ENCODE measurements at regions not wholly inside any gene's neighbourhood (a gene's known extent, or its start where the extent isn't known, plus 50 kb on each side); places are given as distances from the start of the nearest gene placed in this dataset.

- BruUV-seq (replicated peaks) = no TSS peak
- H3K9me3 ChIP-seq (ENCODE audit: low read depth, low read length, poor library complexity, severe bottlenecking) = no peaks in the 10 kb centered on the region
- no peak for DNase-seq (ENCODE audit: low spot score)
- no peak overlapping the region for H3K27ac ChIP-seq (ENCODE audit: low read depth, low read length, poor library complexity, severe bottlenecking)
- intact Hi-C loops (cut with micrococcal nuclease; ENCODE audit: unreplicated experiment) = no loop called here
- TF ChIP-seq EZH2 (IDR thresholded peaks at IDR 0.05; ENCODE audit: borderline replicate concordance, low read depth, low read length, poor library complexity, severe bottlenecking) (no peak), CTCF (conservative IDR thresholded peaks at IDR 0.05; ENCODE audit: low read depth, low read length) (no peak)
- ChIA-PET CTCF (no interaction called here), POLR2A (ENCODE audit: low non-redundant PET) (no interaction called here)
- H3K4me3 ChIP-seq (ENCODE audit: low read depth, low read length, poor library complexity, severe bottlenecking) = no peak overlapping the region
- no peaks in the 10 kb centered on the region for H3K36me3 ChIP-seq (ENCODE audit: insufficient read depth, low read length, poor library complexity, severe bottlenecking)
- peaks cover 7% of the 10 kb centered on the region for H3K27me3 ChIP-seq (replicated peaks; ENCODE audit: insufficient read depth, low read depth, low read length, poor library complexity)
- peaks cover 3% of the 10 kb centered on the region for H3K4me1 ChIP-seq (ENCODE audit: insufficient read depth, low read length, poor library complexity, severe bottlenecking)
These were observed 91.5 kb upstream of the E2F3 start for GRCh38 chr6:20310185-20310584.

GRCh38 chr6:20312606-20313005, 89.1 kb upstream of the E2F3 start:
- H3K27ac ChIP-seq (ENCODE audit: low read depth, low read length, poor library complexity, severe bottlenecking) = no peak overlapping the region
- H3K4me1 ChIP-seq (ENCODE audit: insufficient read depth, low read length, poor library complexity, severe bottlenecking) = peaks cover 3% of the 10 kb centered on the region
- no peaks in the 10 kb centered on the region for H3K9me3 ChIP-seq (ENCODE audit: low read depth, low read length, poor library complexity, severe bottlenecking)
- TF ChIP-seq CTCF (conservative IDR thresholded peaks at IDR 0.05; ENCODE audit: low read depth, low read length) (no peak), EZH2 (IDR thresholded peaks at IDR 0.05; ENCODE audit: borderline replicate concordance, low read depth, low read length, poor library complexity, severe bottlenecking) (no peak)
- peaks cover 7% of the 10 kb centered on the region for H3K27me3 ChIP-seq (replicated peaks; ENCODE audit: insufficient read depth, low read depth, low read length, poor library complexity)
- intact Hi-C loops (cut with micrococcal nuclease; ENCODE audit: unreplicated experiment) = no loop called here
- ChIA-PET POLR2A (ENCODE audit: low non-redundant PET) (no interaction called here), CTCF (no interaction called here)
- H3K4me3 ChIP-seq (ENCODE audit: low read depth, low read length, poor library complexity, severe bottlenecking) = no peak overlapping the region
- DNase-seq (ENCODE audit: low spot score) = no peak
- no peaks in the 10 kb centered on the region for H3K36me3 ChIP-seq (ENCODE audit: insufficient read depth, low read length, poor library complexity, severe bottlenecking)
- no TSS peak for BruUV-seq (replicated peaks)

GRCh38 chr6:20313051-20313450, 88.6 kb upstream of the E2F3 start:
- BruUV-seq (replicated peaks) = no TSS peak
- no peaks in the 10 kb centered on the region for H3K9me3 ChIP-seq (ENCODE audit: low read depth, low read length, poor library complexity, severe bottlenecking)
- peaks cover 7% of the 10 kb centered on the region for H3K27me3 ChIP-seq (replicated peaks; ENCODE audit: insufficient read depth, low read depth, low read length, poor library complexity)
- intact Hi-C loops (cut with micrococcal nuclease; ENCODE audit: unreplicated experiment) = no loop called here
- CTCF ChIA-PET = no interaction called here
- DNase-seq (ENCODE audit: low spot score) = no peak
- no peaks in the 10 kb centered on the region for H3K36me3 ChIP-seq (ENCODE audit: insufficient read depth, low read length, poor library complexity, severe bottlenecking)
- TF ChIP-seq EZH2 (IDR thresholded peaks at IDR 0.05; ENCODE audit: borderline replicate concordance, low read depth, low read length, poor library complexity, severe bottlenecking) = no peak
- TF ChIP-seq CTCF (conservative IDR thresholded peaks at IDR 0.05; ENCODE audit: low read depth, low read length) = no peak
- POLR2A ChIA-PET (ENCODE audit: low non-redundant PET) = no interaction called here
- no peak overlapping the region for H3K27ac ChIP-seq (ENCODE audit: low read depth, low read length, poor library complexity, severe bottlenecking)
- H3K4me1 ChIP-seq (ENCODE audit: insufficient read depth, low read length, poor library complexity, severe bottlenecking) = peaks cover 3% of the 10 kb centered on the region
- H3K4me3 ChIP-seq (ENCODE audit: low read depth, low read length, poor library complexity, severe bottlenecking) = no peak overlapping the region
